Aorta (tissue), 5 donors: ENCODE measurements at regions not wholly inside any gene's neighbourhood (a gene's known extent, or its start where the extent isn't known, plus 50 kb on each side); places are given as distances from the start of the nearest gene placed in this dataset.

Experiments
- ATAC-seq: fragments of 200-7000 bp; cut with Tn5 transposase; one replicate; pipeline ENCODE4 v1.9.1; 2022; ENCODE audit warnings: moderate library complexity; ENCODE audit not compliant: low FRiP score
- DNase-seq, 2 donors: peaks; one replicate each; pipeline ENCODE4 v3.0.0-alpha.2; 2020
- H3K27ac ChIP-seq, 2 donors: one replicate each; pipeline ENCODE4 v1.5.1; 2013; ENCODE audit warnings: low read length in 2 of 2, mild to moderate bottlenecking in 2 of 2, moderate library complexity in 2 of 2, control low read depth in 1 of 2, inconsistent platforms in 1 of 2, low read depth in 1 of 2
- H3K27me3 ChIP-seq, 2 donors: one replicate each; pipeline ENCODE4 v1.6.1; 2013; ENCODE audit warnings: control low read depth in 1 of 2, low read length in 1 of 2, mild to moderate bottlenecking in 1 of 2, moderate library complexity in 1 of 2; ENCODE audit not compliant: insufficient read depth in 2 of 2, control insufficient read depth in 1 of 2
- H3K36me3 ChIP-seq, 2 donors: one replicate each; pipeline ENCODE4 v1.6.1; 2013; ENCODE audit warnings: control low read depth in 1 of 2, low read length in 1 of 2, mild to moderate bottlenecking in 1 of 2; ENCODE audit not compliant: insufficient read depth in 2 of 2, control insufficient read depth in 1 of 2
- H3K4me1 ChIP-seq, 2 donors: one replicate each; pipeline ENCODE4 v1.6.1; 2013; ENCODE audit warnings: low read length in 2 of 2, control low read depth in 1 of 2, mild to moderate bottlenecking in 1 of 2, moderate library complexity in 1 of 2; ENCODE audit not compliant: insufficient read depth in 2 of 2, control insufficient read depth in 1 of 2
- H3K4me3 ChIP-seq, 2 donors: one replicate each; pipeline ENCODE4 v1.5.1; 2013; ENCODE audit warnings: low read length in 2 of 2, control low read depth in 1 of 2, mild to moderate bottlenecking in 1 of 2
- H3K9me3 ChIP-seq: one replicate; pipeline ENCODE4 v1.6.1; 2013; ENCODE audit warnings: mild to moderate bottlenecking, low read length; ENCODE audit not compliant: control insufficient read depth
- WGBS, 2 donors: extraction: QIAGEN DNeasy Blood & Tissue Kit; methylation state at CpG; one replicate each; pipeline ENCODE4 v1.1.7; 2013; 5-methylcytosine and 5-hydroxymethylcytosine counted together
- intact Hi-C, 2 donors: fragments of 100-400 bp; cut with DNase I; formaldehyde crosslinking; loops; one replicate each; pipeline versions ENCODE4 v1.14.2 to v1.15.0; 2022
- donor health status: healthy with polysubstance abuse.
- donor health status: Bipolar disorder and iron deficiency.
- donor health status: DM: no; HTN: no; CAD: no.
- donor health status: DM: no; HTN: no; CAD: no.
- donor health status: DM: yes; HTN: yes; CAD: no.

DNA sequence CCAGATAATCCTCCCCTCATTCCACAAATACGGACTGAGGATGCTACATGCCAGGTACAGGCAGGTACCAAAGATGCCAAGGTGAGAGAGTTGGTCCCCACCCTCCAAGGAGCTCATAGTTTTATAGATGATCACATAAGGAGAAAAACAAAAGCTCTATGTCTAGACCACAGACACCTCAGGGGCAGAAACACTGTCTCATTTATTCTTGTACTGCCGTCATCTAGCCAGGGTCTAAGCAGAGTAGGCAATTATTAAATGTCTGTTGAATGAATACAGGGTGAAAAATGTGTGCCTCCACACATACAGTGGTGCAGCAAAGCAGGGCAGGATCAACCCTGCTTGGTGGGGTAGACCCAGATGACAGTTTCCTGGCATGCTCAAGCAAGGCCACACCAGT lies 439.8 kb upstream of the JARID2 start:
- H3K27me3 ChIP-seq = no peaks in the 10 kb centered on the region
- H3K4me1 ChIP-seq = no peaks in the 10 kb centered on the region
- H3K9me3 ChIP-seq = no peaks in the 10 kb centered on the region
- no peak overlapping the region for H3K27ac ChIP-seq
- WGBS, 2 donors = 90 to 97% methylated on average over 2 of the region's 2 CpGs
- no peaks in the 10 kb centered on the region for H3K36me3 ChIP-seq
- H3K4me3 ChIP-seq = no peak overlapping the region
- no peak for ATAC-seq
- no peak for DNase-seq
- intact Hi-C loops = no loop called here

- no peak overlapping the region for H3K27ac ChIP-seq
- no peaks in the 10 kb centered on the region for H3K9me3 ChIP-seq
- no peaks in the 10 kb centered on the region for H3K27me3 ChIP-seq
- H3K4me3 ChIP-seq = no peak overlapping the region
- H3K4me1 ChIP-seq = no peaks in the 10 kb centered on the region
- no peaks in the 10 kb centered on the region for H3K36me3 ChIP-seq
- intact Hi-C loops = no loop called here
- 82 to 91% methylated on average over 6 of the region's 6 CpGs for WGBS, 2 donors
- no peak for ATAC-seq
- no peak for DNase-seq
Observed at GRCh38 chr6:14807130-14807529, 438.7 kb upstream of the JARID2 start.

GRCh38 chr6:14807971-14808370 lies 437.9 kb upstream of the JARID2 start:
- Histone ChIP-seq H3K4me3 (no peak overlapping the region), H3K27ac (no peak overlapping the region), H3K36me3 (no peaks in the 10 kb centered on the region), H3K4me1 (no peaks in the 10 kb centered on the region), H3K27me3 (no peaks in the 10 kb centered on the region), H3K9me3 (no peaks in the 10 kb centered on the region)
- intact Hi-C loops = no loop called here
- DNase-seq (no peak), ATAC-seq (no peak)
- 93 to 96% methylated on average over 7 of the region's 7 CpGs for WGBS, 2 donors

DNA sequence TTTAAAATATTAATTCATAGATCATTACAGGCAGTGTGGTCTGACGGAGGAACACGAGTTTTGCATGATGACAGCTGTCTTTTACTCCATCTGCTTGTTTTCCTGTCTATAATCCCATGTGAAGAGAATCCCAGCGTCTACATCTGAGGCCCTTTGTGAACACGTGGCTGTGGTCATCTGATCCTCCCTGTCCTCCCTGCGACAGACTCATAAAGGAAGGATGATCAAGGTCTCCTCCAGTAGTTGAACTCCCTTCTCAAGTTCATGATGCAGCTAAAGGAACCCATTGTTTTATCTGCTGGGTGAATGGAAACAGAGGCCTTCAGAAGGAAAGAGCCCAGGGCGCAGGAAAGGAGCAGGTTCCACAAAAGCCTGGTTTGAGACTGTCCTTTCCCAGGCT lies 435.8 kb upstream of the JARID2 start:
- ATAC-seq = no peak
- 94 to 95% methylated on average over 6 of the region's 6 CpGs for WGBS, 2 donors

GRCh38 chr6:14811775-14812428 lies 434.0 kb upstream of the JARID2 start:
- DNase-seq = no peak
- 15 to 20% methylated on average over 7 of the region's 7 CpGs for WGBS, 2 donors
- Histone ChIP-seq H3K4me3 (no peak overlapping the region), H3K27ac (no peak overlapping the region), H3K27me3 (no peaks in the 10 kb centered on the region), H3K9me3 (no peaks in the 10 kb centered on the region), H3K36me3 (no peaks in the 10 kb centered on the region), H3K4me1 (no peaks in the 10 kb centered on the region)
- no peak for ATAC-seq
- intact Hi-C loops = no loop called here

More for the DNA sequence above, 435.8 kb upstream of the JARID2 start:
- no peak for DNase-seq
- Histone ChIP-seq H3K4me3 (no peak overlapping the region), H3K27me3 (no peaks in the 10 kb centered on the region), H3K27ac (no peak overlapping the region), H3K36me3 (no peaks in the 10 kb centered on the region), H3K4me1 (no peaks in the 10 kb centered on the region), H3K9me3 (no peaks in the 10 kb centered on the region)
- intact Hi-C loops = no loop called here

GRCh38 chr6:14814016-14814415 lies 431.9 kb upstream of the JARID2 start:
- intact Hi-C loops = no loop called here
- no peaks in the 10 kb centered on the region for H3K27me3 ChIP-seq
- H3K4me1 ChIP-seq = no peaks in the 10 kb centered on the region
- H3K36me3 ChIP-seq = no peaks in the 10 kb centered on the region
- no peaks in the 10 kb centered on the region for H3K9me3 ChIP-seq
- H3K27ac ChIP-seq = no peak overlapping the region
- ATAC-seq (no peak), DNase-seq (no peak)
- WGBS, 2 donors = 90 to 96% methylated on average over 2 of the region's 2 CpGs
- H3K4me3 ChIP-seq = no peak overlapping the region

- no peaks in the 10 kb centered on the region for H3K9me3 ChIP-seq
- ATAC-seq = no peak
- H3K27ac ChIP-seq = no peak overlapping the region
- DNase-seq = no peak
- intact Hi-C loops = no loop called here
- 84 to 85% methylated on average over 12 of the region's 12 CpGs for WGBS, 2 donors
- H3K4me1 ChIP-seq = no peaks in the 10 kb centered on the region
- peaks cover 0 to 2% of the 10 kb centered on the region in 2 donors for H3K27me3 ChIP-seq
- H3K36me3 ChIP-seq = no peaks in the 10 kb centered on the region
- no peak overlapping the region for H3K4me3 ChIP-seq
Observed at GRCh38 chr6:14816116-14816859, 429.6 kb upstream of the JARID2 start.

DNA sequence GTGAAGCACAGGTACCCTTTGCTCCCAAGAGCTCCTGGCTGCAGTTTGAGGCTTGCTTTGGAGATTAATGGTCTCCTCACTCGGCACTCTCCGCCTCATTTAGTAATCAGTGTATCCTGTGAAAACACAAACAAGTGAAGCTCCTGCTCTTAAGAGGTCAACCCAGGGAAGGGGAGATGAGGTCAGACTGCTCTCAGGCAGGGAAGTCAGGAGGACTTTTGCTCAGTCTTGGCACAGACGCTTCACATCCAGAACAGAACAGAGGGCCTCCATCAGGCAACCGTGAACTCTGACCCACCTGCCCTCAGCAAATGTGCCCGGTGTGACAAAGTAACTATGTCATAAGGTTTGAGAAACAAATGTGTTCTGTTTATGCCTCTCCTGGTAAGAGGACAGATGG lies 428.8 kb upstream of the JARID2 start:
- Histone ChIP-seq H3K36me3 (no peaks in the 10 kb centered on the region), H3K27me3 (peaks cover 0 to 2% of the 10 kb centered on the region in 2 donors), H3K4me3 (no peak overlapping the region), H3K9me3 (no peaks in the 10 kb centered on the region), H3K4me1 (no peaks in the 10 kb centered on the region), H3K27ac (no peak overlapping the region)
- WGBS, 2 donors = 85 to 87% methylated on average over 5 of the region's 5 CpGs
- intact Hi-C loops = no loop called here
- no peak for DNase-seq
- no peak for ATAC-seq

- no peak for ATAC-seq
- no peak overlapping the region for H3K4me3 ChIP-seq
- H3K27ac ChIP-seq = no peak overlapping the region
- 66 to 69% methylated on average over 10 of the region's 10 CpGs for WGBS, 2 donors
- intact Hi-C loops = no loop called here
- DNase-seq = no peak
- peaks cover 0 to 2% of the 10 kb centered on the region in 2 donors for H3K27me3 ChIP-seq
- H3K4me1 ChIP-seq = no peaks in the 10 kb centered on the region
- no peaks in the 10 kb centered on the region for H3K9me3 ChIP-seq
- no peaks in the 10 kb centered on the region for H3K36me3 ChIP-seq
Observed at GRCh38 chr6:14818422-14818884, 427.4 kb upstream of the JARID2 start.
